Lower leg skin (tissue), 4 donors: ENCODE measurements at regions not wholly inside any gene's neighbourhood (a gene's known extent, or its start where the extent isn't known, plus 50 kb on each side); places are given as distances from the start of the nearest gene placed in this dataset.
"Not testable (repeated sequence)": the region's sequence is repeated elsewhere in the genome, so short reads cannot be mapped to it uniquely, and the experiment has no call there.

Experiments
- DNase-seq, 2 donors: peaks; one replicate each; pipeline ENCODE4 v3.0.0-alpha.2; 2019; ENCODE audit warnings: low spot score in 2 of 2
- H3K4me3 ChIP-seq: fragments of 200-600 bp; sonication (generic); 2 replicates; pipeline ENCODE4 v1.5.1; 2017; ENCODE audit warnings: mild to moderate bottlenecking, low read depth; ENCODE audit not compliant: poor library complexity, severe bottlenecking
- POLR2A ChIP-seq, 2 donors: fragments of 450-650 bp; IDR thresholded peaks; one replicate each; pipeline ENCODE4 v1.6.1; 2016 to 2017; ENCODE audit warnings: antibody characterized with exemption in 2 of 2, mild to moderate bottlenecking in 1 of 2, moderate library complexity in 1 of 2
- WGBS, 2 donors: methylation state at CpG; one replicate each; pipeline ENCODE4 v1.1.5; 2018; 5-methylcytosine and 5-hydroxymethylcytosine counted together
- intact Hi-C: fragments of 100-400 bp; cut with DNase I; formaldehyde crosslinking; loops from one replicate; pipeline ENCODE4 v1.15.0; 2023; ENCODE audit warnings: low total_unique reads
- TF ChIP-seq, protein P1 (sequence below), 3 donors: fragments of 450-650 bp; IDR thresholded peaks; one replicate each; pipeline ENCODE4 v1.5.1; 2016; ENCODE audit warnings: antibody characterized with exemption in 3 of 3, mild to moderate bottlenecking in 3 of 3, moderate library complexity in 2 of 3

DNA sequence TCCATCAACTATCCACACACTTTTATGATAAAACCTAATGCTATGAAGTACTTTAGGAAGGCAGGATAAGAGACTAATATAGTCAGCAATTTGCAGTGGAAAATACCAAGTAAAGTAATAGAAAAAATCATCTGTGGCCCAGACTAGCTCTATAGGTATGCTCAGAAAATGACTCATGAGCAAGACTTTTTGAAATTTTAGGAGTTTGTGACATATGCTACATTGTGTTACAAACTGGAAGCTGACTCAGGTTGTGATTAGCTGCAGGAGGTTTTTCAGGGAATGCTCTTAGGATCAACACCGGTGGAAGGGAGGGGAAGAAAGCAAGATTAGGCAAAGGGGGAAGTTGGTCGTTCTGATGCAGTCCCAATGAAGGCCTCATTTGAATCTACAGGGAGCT is 56.1 kb downstream of the FEZF1 start:
- WGBS, 2 donors = 62 to 73% methylated on average over 2 of the region's 2 CpGs
- H3K4me3 ChIP-seq = no peak overlapping the region
- TF ChIP-seq POLR2A (IDR thresholded peaks at IDR 0.05) = no peak
- TF ChIP-seq, protein P1, sequence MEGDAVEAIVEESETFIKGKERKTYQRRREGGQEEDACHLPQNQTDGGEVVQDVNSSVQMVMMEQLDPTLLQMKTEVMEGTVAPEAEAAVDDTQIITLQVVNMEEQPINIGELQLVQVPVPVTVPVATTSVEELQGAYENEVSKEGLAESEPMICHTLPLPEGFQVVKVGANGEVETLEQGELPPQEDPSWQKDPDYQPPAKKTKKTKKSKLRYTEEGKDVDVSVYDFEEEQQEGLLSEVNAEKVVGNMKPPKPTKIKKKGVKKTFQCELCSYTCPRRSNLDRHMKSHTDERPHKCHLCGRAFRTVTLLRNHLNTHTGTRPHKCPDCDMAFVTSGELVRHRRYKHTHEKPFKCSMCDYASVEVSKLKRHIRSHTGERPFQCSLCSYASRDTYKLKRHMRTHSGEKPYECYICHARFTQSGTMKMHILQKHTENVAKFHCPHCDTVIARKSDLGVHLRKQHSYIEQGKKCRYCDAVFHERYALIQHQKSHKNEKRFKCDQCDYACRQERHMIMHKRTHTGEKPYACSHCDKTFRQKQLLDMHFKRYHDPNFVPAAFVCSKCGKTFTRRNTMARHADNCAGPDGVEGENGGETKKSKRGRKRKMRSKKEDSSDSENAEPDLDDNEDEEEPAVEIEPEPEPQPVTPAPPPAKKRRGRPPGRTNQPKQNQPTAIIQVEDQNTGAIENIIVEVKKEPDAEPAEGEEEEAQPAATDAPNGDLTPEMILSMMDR (IDR thresholded peaks at IDR 0.05) = no peak
- intact Hi-C loops = no loop called here
- DNase-seq = no peak

DNA sequence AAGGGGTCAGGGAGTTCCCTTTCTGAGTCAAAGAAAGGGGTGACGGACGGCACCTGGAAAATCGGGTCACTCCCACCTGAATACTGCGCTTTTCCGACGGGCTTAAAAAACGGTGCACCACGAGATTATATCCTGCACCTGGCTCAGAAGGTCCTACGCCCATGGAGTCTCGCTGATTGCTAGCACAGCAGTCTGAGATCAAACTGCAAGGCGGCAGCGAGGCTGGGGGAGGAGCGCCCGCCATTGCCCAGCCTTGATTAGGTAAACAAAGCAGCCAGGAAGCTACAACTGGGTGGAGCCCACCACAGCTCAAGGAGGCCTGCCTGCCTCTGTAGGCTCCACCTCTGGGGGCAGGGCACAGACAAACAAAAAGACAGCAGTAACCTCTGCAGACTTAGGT is 65.8 kb downstream of the FEZF1 start:
- DNase-seq, intact Hi-C loops, H3K4me3 ChIP-seq: not testable (repeated sequence)
- WGBS, 2 donors = 85 to 93% methylated on average over 9 to 14 of the region's 14 CpGs

DNA sequence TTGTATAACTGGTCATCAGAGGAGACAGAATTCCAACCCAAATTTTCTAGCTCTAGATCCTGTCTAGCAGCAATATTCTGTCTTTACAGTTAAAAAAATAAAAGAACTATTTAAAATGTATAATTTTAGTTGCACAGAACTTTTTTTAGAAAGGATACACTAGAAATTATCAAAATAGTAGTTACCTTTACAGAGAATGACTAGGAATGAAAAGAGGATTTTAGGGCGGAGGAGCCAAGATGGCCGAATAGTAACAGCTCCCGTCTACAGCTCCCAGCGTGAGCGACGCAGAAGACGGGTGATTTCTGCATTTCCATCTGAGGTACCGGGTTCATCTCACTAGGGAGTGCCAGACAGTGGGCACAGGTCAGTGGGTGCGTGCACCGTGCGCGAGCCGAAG is 66.3 kb downstream of the FEZF1 start:
- intact Hi-C loops, DNase-seq, H3K4me3 ChIP-seq: not testable (repeated sequence)
- WGBS, 2 donors = 95 to 96% methylated on average over 13 of the region's 13 CpGs

DNA sequence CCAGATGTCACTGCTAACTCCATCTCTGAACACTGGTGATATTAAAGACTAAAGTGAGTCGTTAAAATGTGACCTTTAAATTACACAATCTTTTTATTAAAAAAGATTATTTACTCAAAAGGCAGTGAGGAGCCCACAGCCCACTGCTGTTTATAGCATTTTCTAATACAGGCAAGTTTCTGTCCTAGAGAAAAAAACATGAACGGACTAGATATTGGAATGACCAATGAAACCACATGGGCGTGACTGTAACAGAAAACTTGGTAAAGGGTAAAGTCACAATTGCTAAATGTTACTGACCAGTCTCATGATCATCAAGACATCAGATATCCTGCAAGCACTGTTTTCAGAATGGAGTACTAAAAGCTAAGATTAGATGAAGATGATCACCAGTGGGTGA is 78.7 kb downstream of the FEZF1 start:
- H3K4me3 ChIP-seq = no peak overlapping the region
- WGBS, 2 donors = 66 to 74% methylated on average over 3 of the region's 3 CpGs
- DNase-seq = no peak
- TF ChIP-seq POLR2A (IDR thresholded peaks at IDR 0.05) = no peak
- TF ChIP-seq, protein P1 (IDR thresholded peaks at IDR 0.05) = no peak
- intact Hi-C loops = loop anchor here (5.0 kb wide), 1 partner anchor 926 kb away; no protein-coding TSS in a partner anchor

DNA sequence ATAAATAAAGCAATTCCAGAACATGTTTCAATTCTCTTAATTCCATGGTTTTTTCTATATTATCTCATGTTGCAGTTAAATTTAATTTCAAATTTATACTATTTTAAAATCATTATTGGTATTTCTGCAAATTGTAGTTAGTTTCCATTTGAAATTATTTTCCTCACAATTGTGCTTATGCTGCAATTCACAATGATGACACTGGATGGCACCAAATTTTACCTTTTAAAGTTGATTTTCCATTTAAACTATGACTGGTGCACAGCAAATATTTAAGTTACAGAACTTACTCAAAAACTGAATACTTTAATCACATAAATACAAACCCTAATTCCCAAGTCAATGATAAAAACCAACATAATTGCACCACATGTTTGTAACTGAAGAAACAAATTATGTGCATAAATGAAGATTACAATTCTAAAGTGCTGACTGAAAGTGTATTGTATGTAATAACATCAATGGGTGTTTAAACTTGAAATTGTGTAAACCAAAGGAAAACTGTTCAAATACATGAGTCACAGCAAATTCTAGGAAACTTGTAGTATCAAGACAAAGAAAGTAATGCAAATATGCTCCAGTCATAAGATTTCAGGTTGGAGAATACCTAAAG is 75.3 kb upstream of the AASS start:
- TF ChIP-seq, protein P1 (IDR thresholded peaks at IDR 0.05) = no peak
- TF ChIP-seq POLR2A (IDR thresholded peaks at IDR 0.05) = no peak
- DNase-seq = no peak
- intact Hi-C loops = no loop called here
- no peak overlapping the region for H3K4me3 ChIP-seq

DNA sequence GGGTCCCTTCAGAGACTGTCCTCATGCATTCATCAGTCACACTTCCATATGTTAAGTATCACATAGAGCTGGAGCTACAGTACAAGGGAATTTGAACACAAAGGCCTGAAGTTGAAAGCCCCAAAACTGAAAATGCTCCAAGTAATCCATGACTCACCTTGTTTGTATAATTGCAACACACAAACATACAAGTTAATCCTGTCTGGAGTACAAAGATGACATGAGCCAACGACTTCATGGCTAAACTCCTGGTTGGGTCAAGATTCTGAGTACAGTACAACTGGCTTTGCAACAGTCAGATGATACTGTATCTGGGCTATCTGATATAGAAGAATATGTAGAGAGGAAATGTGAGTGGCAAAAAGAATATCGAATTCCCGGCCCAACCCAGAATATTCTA is 73.1 kb upstream of the AASS start:
- DNase-seq = no peak
- no peak overlapping the region for H3K4me3 ChIP-seq
- TF ChIP-seq POLR2A (IDR thresholded peaks at IDR 0.05) = no peak
- TF ChIP-seq, protein P1 (IDR thresholded peaks at IDR 0.05) = no peak
- intact Hi-C loops = no loop called here
- 51 to 54% methylated on average over 3 of the region's 3 CpGs for WGBS, 2 donors

DNA sequence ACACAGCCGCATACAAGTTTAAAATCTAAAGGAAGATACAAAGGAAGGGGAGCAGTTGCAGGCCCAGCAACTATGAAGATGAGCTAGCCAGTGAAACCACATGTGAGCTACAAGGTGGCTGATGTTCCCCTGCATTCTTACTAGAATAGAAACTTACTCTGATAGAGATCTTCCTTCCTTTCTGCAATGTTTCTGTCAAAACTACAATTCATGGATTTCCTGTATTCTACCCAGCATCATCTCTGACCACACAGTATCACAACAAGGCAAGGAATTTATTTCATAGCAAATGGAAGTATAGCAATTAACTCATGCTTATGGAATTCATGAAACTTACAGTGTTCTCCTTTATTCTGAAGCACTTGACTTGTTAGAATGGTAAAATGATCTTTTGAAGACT is 68.7 kb upstream of the AASS start:
- intact Hi-C loops = no loop called here
- TF ChIP-seq, protein P1 (IDR thresholded peaks at IDR 0.05) = no peak
- no peak for TF ChIP-seq POLR2A (IDR thresholded peaks at IDR 0.05)
- no peak for DNase-seq
- H3K4me3 ChIP-seq = no peak overlapping the region
- WGBS, 2 donors = 59 to 71% methylated on average over 1 of the region's 1 CpG
